WTC11 (cell line): ENCODE measurements at regions not wholly inside any gene's neighbourhood (a gene's known extent, or its start where the extent isn't known, plus 50 kb on each side); places are given as distances from the start of the nearest gene placed in this dataset.

ENCODE experiments used
- ATF2 ChIP-seq: sonication (generic); formaldehyde crosslinking; IDR thresholded peaks from 2 replicates; pipeline ENCODE4 v1.8.1; 2022; ENCODE audit warnings: low read depth, missing genetic modification reagents, borderline replicate concordance
- CREB1 ChIP-seq: sonication (generic); formaldehyde crosslinking; IDR thresholded peaks from 2 replicates; pipeline ENCODE4 v1.8.0; 2023; ENCODE audit warnings: mild to moderate bottlenecking, missing genetic modification reagents
- E2F1 ChIP-seq: sonication (generic); formaldehyde crosslinking; IDR thresholded peaks from 2 replicates; pipeline ENCODE4 v1.8.0; 2022; ENCODE audit warnings: mild to moderate bottlenecking, missing genetic modification reagents
- SOX15 ChIP-seq: fragments of 250-450 bp; sonication (Bioruptor Pico); IDR thresholded peaks from 2 replicates; pipeline ENCODE4 v1.9.0; 2021; ENCODE audit warnings: mild to moderate bottlenecking
- SP1 ChIP-seq: sonication (generic); formaldehyde crosslinking; conservative IDR thresholded peaks from 2 replicates; pipeline ENCODE4 v1.8.1; 2022; ENCODE audit warnings: missing genetic modification reagents
- TCF7 ChIP-seq: sonication (generic); formaldehyde crosslinking; IDR thresholded peaks from 2 replicates; pipeline ENCODE4 v1.8.0; 2022; ENCODE audit warnings: mild to moderate bottlenecking, low read depth, missing genetic modification reagents, moderate library complexity
- TF ChIP-seq, protein P1 (sequence below): fragments of 200-600 bp; IDR thresholded peaks from 2 replicates; pipeline ENCODE4 v1.8.0; 2022; ENCODE audit warnings: antibody characterized with exemption
- TF ChIP-seq, protein P2 (sequence below): sonication (generic); formaldehyde crosslinking; IDR thresholded peaks from 2 replicates; pipeline ENCODE4 v1.8.0; 2022; ENCODE audit warnings: mild to moderate bottlenecking, missing genetic modification reagents
- TF ChIP-seq, protein P3 (sequence below): sonication (generic); formaldehyde crosslinking; IDR thresholded peaks from 2 replicates; pipeline ENCODE4 v1.8.0; 2022; ENCODE audit warnings: mild to moderate bottlenecking, missing genetic modification reagents

- TF ChIP-seq, protein P1, sequence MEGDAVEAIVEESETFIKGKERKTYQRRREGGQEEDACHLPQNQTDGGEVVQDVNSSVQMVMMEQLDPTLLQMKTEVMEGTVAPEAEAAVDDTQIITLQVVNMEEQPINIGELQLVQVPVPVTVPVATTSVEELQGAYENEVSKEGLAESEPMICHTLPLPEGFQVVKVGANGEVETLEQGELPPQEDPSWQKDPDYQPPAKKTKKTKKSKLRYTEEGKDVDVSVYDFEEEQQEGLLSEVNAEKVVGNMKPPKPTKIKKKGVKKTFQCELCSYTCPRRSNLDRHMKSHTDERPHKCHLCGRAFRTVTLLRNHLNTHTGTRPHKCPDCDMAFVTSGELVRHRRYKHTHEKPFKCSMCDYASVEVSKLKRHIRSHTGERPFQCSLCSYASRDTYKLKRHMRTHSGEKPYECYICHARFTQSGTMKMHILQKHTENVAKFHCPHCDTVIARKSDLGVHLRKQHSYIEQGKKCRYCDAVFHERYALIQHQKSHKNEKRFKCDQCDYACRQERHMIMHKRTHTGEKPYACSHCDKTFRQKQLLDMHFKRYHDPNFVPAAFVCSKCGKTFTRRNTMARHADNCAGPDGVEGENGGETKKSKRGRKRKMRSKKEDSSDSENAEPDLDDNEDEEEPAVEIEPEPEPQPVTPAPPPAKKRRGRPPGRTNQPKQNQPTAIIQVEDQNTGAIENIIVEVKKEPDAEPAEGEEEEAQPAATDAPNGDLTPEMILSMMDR, result no peak
- no peak for TF ChIP-seq ATF2 (CRISPR knock-in tag)
- TF ChIP-seq E2F1 (CRISPR knock-in tag), result no peak
- TF ChIP-seq SOX15 (CRISPR knock-in tag), result no peak
- no peak for TF ChIP-seq SP1 (CRISPR knock-in tag)
- TF ChIP-seq, protein P2, sequence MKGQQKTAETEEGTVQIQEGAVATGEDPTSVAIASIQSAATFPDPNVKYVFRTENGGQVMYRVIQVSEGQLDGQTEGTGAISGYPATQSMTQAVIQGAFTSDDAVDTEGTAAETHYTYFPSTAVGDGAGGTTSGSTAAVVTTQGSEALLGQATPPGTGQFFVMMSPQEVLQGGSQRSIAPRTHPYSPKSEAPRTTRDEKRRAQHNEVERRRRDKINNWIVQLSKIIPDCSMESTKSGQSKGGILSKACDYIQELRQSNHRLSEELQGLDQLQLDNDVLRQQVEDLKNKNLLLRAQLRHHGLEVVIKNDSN (CRISPR knock-in tag), result no peak
- TF ChIP-seq TCF7 (CRISPR knock-in tag), result no peak
- TF ChIP-seq, protein P3, sequence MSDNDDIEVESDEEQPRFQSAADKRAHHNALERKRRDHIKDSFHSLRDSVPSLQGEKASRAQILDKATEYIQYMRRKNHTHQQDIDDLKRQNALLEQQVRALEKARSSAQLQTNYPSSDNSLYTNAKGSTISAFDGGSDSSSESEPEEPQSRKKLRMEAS (CRISPR knock-in tag), result no peak
- no peak for TF ChIP-seq CREB1 (CRISPR knock-in tag)
Measured at GRCh38 chr1:37267111-37267835, 207.1 kb upstream of the ZC3H12A start.
